Retinal pigment epithelial cell (primary cell): ENCODE measurements at regions not wholly inside any gene's neighbourhood (a gene's known extent, or its start where the extent isn't known, plus 50 kb on each side); places are given as distances from the start of the nearest gene placed in this dataset.

Source experiments
- DNase-seq: peaks from one replicate; pipeline ENCODE4 v3.0.0-alpha.2; 2010; ENCODE audit warnings: low read depth
- H3K4me3 ChIP-seq: 2 replicates; pipeline ENCODE4 v1.5.1; 2011; ENCODE audit warnings: mild to moderate bottlenecking, low read length, control low read depth, moderate library complexity
- CTCF ChIP-seq: conservative IDR thresholded peaks from 2 replicates; pipeline ENCODE4 v1.5.1; 2011; ENCODE audit warnings: low read depth, low read length, control low read depth, inconsistent platforms

GRCh38 chr17:51372345-51373004 is 112.1 kb downstream of the UTP18 start:
- no peak for TF ChIP-seq CTCF
- no peak for DNase-seq
- no peak overlapping the region for H3K4me3 ChIP-seq

- no peak for DNase-seq
- no peak overlapping the region for H3K4me3 ChIP-seq
- no peak for TF ChIP-seq CTCF
Observed at GRCh38 chr17:51373489-51374152, 113.3 kb downstream of the UTP18 start.

- TF ChIP-seq CTCF = no peak
- DNase-seq = no peak
- no peak overlapping the region for H3K4me3 ChIP-seq
Observed at GRCh38 chr17:51374209-51374608, 113.9 kb downstream of the UTP18 start.

GRCh38 chr17:51375771-51376170 is 115.4 kb downstream of the UTP18 start:
- no peak for TF ChIP-seq CTCF
- no peak overlapping the region for H3K4me3 ChIP-seq
- no peak for DNase-seq

GRCh38 chr17:51376739-51377138 is 116.4 kb downstream of the UTP18 start:
- no peak overlapping the region for H3K4me3 ChIP-seq
- DNase-seq = no peak
- TF ChIP-seq CTCF = no peak

GRCh38 chr17:51381262-51381661 is 120.9 kb downstream of the UTP18 start:
- no peak overlapping the region for H3K4me3 ChIP-seq
- no peak for TF ChIP-seq CTCF
- no peak for DNase-seq

- TF ChIP-seq CTCF = no peak
- no peak overlapping the region for H3K4me3 ChIP-seq
- no peak for DNase-seq
Observed at GRCh38 chr17:51385208-51385607, 124.9 kb downstream of the UTP18 start.
